B cell (primary cell): ENCODE measurements at regions not wholly inside any gene's neighbourhood (a gene's known extent, or its start where the extent isn't known, plus 50 kb on each side); places are given as distances from the start of the nearest gene placed in this dataset.

Experiments
- ATAC-seq: fragments of 200-7000 bp; cut with Tn5 transposase; one replicate; pipeline ENCODE4 v1.10.0; 2021; ENCODE audit warnings: low read depth, mild to moderate bottlenecking, moderate number of reproducible peaks, moderate library complexity
- CTCF ChIA-PET: fragments of 350-600 bp; sonication (Branson Sonifier 250); formaldehyde crosslinking; loops from one replicate; lab custom pipeline; 2021; ENCODE audit warnings: antibody characterized with exemption, inconsistent platforms; lab: Charles Lee
- POLR2A ChIA-PET: fragments of 350-600 bp; sonication (Branson Sonifier 250); formaldehyde crosslinking; loops from one replicate; lab custom pipeline; 2021; ENCODE audit warnings: antibody characterized with exemption; lab: Charles Lee
- DNase-seq: peaks from one replicate; pipeline ENCODE4 v3.0.0; 2013
- H2AFZ ChIP-seq: 2 replicates; pipeline ENCODE4 v1.6.1; 2012; ENCODE audit warnings: mild to moderate bottlenecking, low read depth, low read length; ENCODE audit not compliant: insufficient read depth, poor library complexity, severe bottlenecking
- H3K27ac ChIP-seq, 2 donors: 1 replicate in 1 of 2; 2 replicates in 1 of 2; pipeline ENCODE4 v1.5.1; 2012 to 2013; ENCODE audit warnings: low read length in 2 of 2, mild to moderate bottlenecking in 2 of 2, moderate library complexity in 1 of 2
- H3K27me3 ChIP-seq, 4 experiments: fragments of 200-600 bp in 1 of 4; sonication (generic) in 1 of 4; replicated peaks in 1 of 4; 1 replicate in 2 of 4; 2 replicates in 2 of 4; pipeline versions ENCODE4 v1.6.1 to v1.7.0; 2013 to 2016; ENCODE audit warnings: low read length in 3 of 4, mild to moderate bottlenecking in 2 of 4, mixed read lengths in 1 of 4, moderate library complexity in 1 of 4; ENCODE audit not compliant: insufficient read depth in 4 of 4, control insufficient read depth in 3 of 4; ENCODE audit errors: control extremely low read depth in 1 of 4
- H3K36me3 ChIP-seq, 2 experiments: replicated peaks in 1 of 2; 1 replicate in 1 of 2; 2 replicates in 1 of 2; pipeline versions ENCODE4 v1.6.1 to v1.7.1; 2013; ENCODE audit warnings: low read length in 1 of 2; ENCODE audit not compliant: insufficient read depth in 2 of 2, control insufficient read depth in 1 of 2; ENCODE audit errors: control extremely low read depth in 1 of 2, extremely low read depth in 1 of 2
- H3K4me1 ChIP-seq, 2 donors: fragments of 200-600 bp in 1 of 2; sonication (generic) in 1 of 2; 1 replicate in 1 of 2; 2 replicates in 1 of 2; pipeline versions ENCODE4 v1.5.1 to v1.6.1; 2013 to 2017; ENCODE audit warnings: low read length in 2 of 2; ENCODE audit not compliant: control insufficient read depth in 2 of 2, insufficient read depth in 2 of 2
- H3K4me2 ChIP-seq: replicated peaks from 2 replicates; pipeline ENCODE3; 2012; ENCODE audit warnings: mild to moderate bottlenecking, low read depth, low read length; ENCODE audit not compliant: poor library complexity, severe bottlenecking
- H3K4me3 ChIP-seq, 5 experiments: fragments of 200-600 bp in 1 of 5; sonication (generic) in 1 of 5; 1 replicate in 3 of 5; 2 replicates in 2 of 5; pipeline versions ENCODE4 v1.5.1 to v1.7.0; 2011 to 2016; ENCODE audit warnings: low read length in 4 of 5, mild to moderate bottlenecking in 4 of 5, low read depth in 2 of 5, control low read depth in 1 of 5, moderate library complexity in 1 of 5; ENCODE audit not compliant: insufficient read depth in 1 of 5; ENCODE audit errors: control extremely low read depth in 1 of 5, extremely low read depth in 1 of 5
- H3K79me2 ChIP-seq: fragments of 200-600 bp; sonication (generic); one replicate; pipeline ENCODE4 v1.6.0; 2016; ENCODE audit warnings: low read length; ENCODE audit not compliant: control insufficient read depth, insufficient read depth
- H3K9ac ChIP-seq: fragments of 200-600 bp; sonication (generic); 2 replicates; pipeline ENCODE4 v1.6.1; 2017; ENCODE audit warnings: mild to moderate bottlenecking, low read length, moderate library complexity
- H3K9me3 ChIP-seq, 3 donors: one replicate each; pipeline versions ENCODE4 v1.6.1 to v1.7.1; 2013; ENCODE audit warnings: low read length in 2 of 3; ENCODE audit not compliant: control insufficient read depth in 2 of 3, insufficient read depth in 1 of 3; ENCODE audit errors: control extremely low read depth in 1 of 3
- H4K20me1 ChIP-seq: 2 replicates; pipeline ENCODE4 v1.6.0; 2012; ENCODE audit warnings: mild to moderate bottlenecking, low read length; ENCODE audit not compliant: insufficient read depth, control insufficient read depth, poor library complexity, severe bottlenecking
- H3K27ac Mint-ChIP-seq: one replicate; pipeline ENCODE4 v1.8.0; 2021; ENCODE audit warnings: mixed read lengths
- H3K27me3 Mint-ChIP-seq: one replicate; pipeline ENCODE4 v1.8.0; 2021; ENCODE audit warnings: mixed read lengths
- H3K4me1 Mint-ChIP-seq: one replicate; pipeline ENCODE4 v1.8.0; 2021; ENCODE audit warnings: mixed read lengths
- H3K4me3 Mint-ChIP-seq: one replicate; pipeline ENCODE4 v1.8.0; 2021; ENCODE audit warnings: mixed read lengths
- H3K9me3 Mint-ChIP-seq: one replicate; pipeline ENCODE4 v1.8.0; 2022; ENCODE audit warnings: mixed read lengths; ENCODE audit not compliant: insufficient read depth
- CTCF ChIP-seq: fragments of 200-600 bp; IDR thresholded peaks from one replicate; pipeline ENCODE4 v1.8.0; 2022; ENCODE audit warnings: antibody characterized with exemption, mild to moderate bottlenecking
- EZH2 ChIP-seq: IDR thresholded peaks from 2 replicates; pipeline ENCODE4 v1.6.1; 2012; ENCODE audit warnings: borderline replicate concordance, low read depth, mild to moderate bottlenecking, moderate library complexity, low read length; ENCODE audit not compliant: insufficient read depth, poor library complexity, severe bottlenecking
- WGBS: methylation state at CpG from one replicate; pipeline ENCODE4 v1.1.5; 2013; ENCODE audit warnings: missing lambda C conversion rate; ENCODE audit not compliant: insufficient coverage; 5-methylcytosine and 5-hydroxymethylcytosine counted together
- intact Hi-C: fragments of 100-400 bp; cut with micrococcal nuclease; formaldehyde crosslinking; loops from one replicate; pipeline ENCODE4 v1.10.0; 2022

DNA sequence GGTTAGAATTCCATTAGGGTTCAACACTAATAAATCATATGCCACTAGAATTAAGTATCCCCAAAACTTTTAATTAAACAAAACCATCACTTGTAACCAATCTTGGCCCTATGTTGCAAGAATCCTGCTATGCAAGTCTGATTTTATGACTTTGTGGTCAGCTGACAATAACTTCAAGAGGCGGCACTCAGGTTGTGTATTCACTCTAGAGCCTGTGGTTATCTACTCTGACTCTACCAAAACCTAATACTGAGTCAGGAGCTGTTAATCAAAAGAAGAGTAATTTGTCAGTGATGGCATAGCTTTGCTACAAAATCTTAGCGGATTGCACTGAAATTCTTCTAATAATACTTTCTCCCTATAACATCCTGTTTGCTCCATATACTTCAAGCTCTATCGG is 253.7 kb downstream of the AASDHPPT start:
- ChIA-PET CTCF (no interaction called here), POLR2A (no interaction called here)
- no peaks in the 10 kb centered on the region for H4K20me1 ChIP-seq
- WGBS = 88% methylated on average over 1 of the region's 3 CpGs
- no peak overlapping the region for H3K4me2 ChIP-seq
- H2AFZ ChIP-seq = no peak overlapping the region
- H3K4me1 ChIP-seq = no peaks in the 10 kb centered on the region
- no peak overlapping the region for H3K9ac ChIP-seq
- Mint-ChIP-seq H3K27ac (no peak overlapping the region), H3K4me3 (no peak overlapping the region), H3K9me3 (peaks cover 2% of the 10 kb centered on the region), H3K4me1 (no peaks in the 10 kb centered on the region), H3K27me3 (no peaks in the 10 kb centered on the region)
- no peak for ATAC-seq
- no peaks in the 10 kb centered on the region for H3K27me3 ChIP-seq
- intact Hi-C loops = no loop called here
- peaks cover 0 to 5% (median 0%) of the 10 kb centered on the region in 3 donors for H3K9me3 ChIP-seq
- no peak overlapping the region for H3K27ac ChIP-seq
- no peak overlapping the region for H3K4me3 ChIP-seq
- no peak for DNase-seq
- no peaks in the 10 kb centered on the region for H3K36me3 ChIP-seq
- H3K79me2 ChIP-seq = no peaks in the 10 kb centered on the region
- TF ChIP-seq CTCF (no peak), EZH2 (no peak)

GRCh38 chr11:106333678-106334077 is 256.2 kb downstream of the AASDHPPT start:
- ATAC-seq (no peak), DNase-seq (no peak)
- Histone ChIP-seq H2AFZ (no peak overlapping the region), H3K4me2 (no peak overlapping the region), H3K9me3 (peaks cover 0 to 5% (median 0%) of the 10 kb centered on the region in 3 donors), H3K27ac (no peak overlapping the region), H3K36me3 (no peaks in the 10 kb centered on the region), H4K20me1 (no peaks in the 10 kb centered on the region), H3K27me3 (no peaks in the 10 kb centered on the region), H3K4me1 (no peaks in the 10 kb centered on the region), H3K4me3 (no peak overlapping the region), H3K79me2 (no peaks in the 10 kb centered on the region), H3K9ac (no peak overlapping the region)
- POLR2A ChIA-PET = no interaction called here
- CTCF ChIA-PET = no interaction called here
- no peak overlapping the region for H3K27ac Mint-ChIP-seq
- H3K4me3 Mint-ChIP-seq = no peak overlapping the region
- no peaks in the 10 kb centered on the region for H3K27me3 Mint-ChIP-seq
- peaks cover 2% of the 10 kb centered on the region for H3K9me3 Mint-ChIP-seq
- TF ChIP-seq EZH2 (no peak), CTCF (no peak)
- 80% methylated on average over 1 of the region's 2 CpGs for WGBS
- H3K4me1 Mint-ChIP-seq = no peaks in the 10 kb centered on the region
- intact Hi-C loops = no loop called here
